Hepatocyte (in vitro differentiated cells): ENCODE measurements at regions not wholly inside any gene's neighbourhood (a gene's known extent, or its start where the extent isn't known, plus 50 kb on each side); places are given as distances from the start of the nearest gene placed in this dataset.

ENCODE experiments used
- EZH2phosphoT487 ChIP-seq: fragments of 200-600 bp; sonication (generic); IDR thresholded peaks from one replicate; pipeline ENCODE4 v1.6.1; 2018; ENCODE audit warnings: antibody characterized with exemption, mild to moderate bottlenecking, low read depth, moderate library complexity; ENCODE audit not compliant: unreplicated experiment, severe bottlenecking
- TF ChIP-seq, protein P1 (sequence below): fragments of 200-600 bp; sonication (generic); IDR thresholded peaks from 2 replicates; pipeline ENCODE4 v1.5.1; 2016; ENCODE audit warnings: antibody characterized with exemption, mild to moderate bottlenecking; ENCODE audit not compliant: poor library complexity

DNA sequence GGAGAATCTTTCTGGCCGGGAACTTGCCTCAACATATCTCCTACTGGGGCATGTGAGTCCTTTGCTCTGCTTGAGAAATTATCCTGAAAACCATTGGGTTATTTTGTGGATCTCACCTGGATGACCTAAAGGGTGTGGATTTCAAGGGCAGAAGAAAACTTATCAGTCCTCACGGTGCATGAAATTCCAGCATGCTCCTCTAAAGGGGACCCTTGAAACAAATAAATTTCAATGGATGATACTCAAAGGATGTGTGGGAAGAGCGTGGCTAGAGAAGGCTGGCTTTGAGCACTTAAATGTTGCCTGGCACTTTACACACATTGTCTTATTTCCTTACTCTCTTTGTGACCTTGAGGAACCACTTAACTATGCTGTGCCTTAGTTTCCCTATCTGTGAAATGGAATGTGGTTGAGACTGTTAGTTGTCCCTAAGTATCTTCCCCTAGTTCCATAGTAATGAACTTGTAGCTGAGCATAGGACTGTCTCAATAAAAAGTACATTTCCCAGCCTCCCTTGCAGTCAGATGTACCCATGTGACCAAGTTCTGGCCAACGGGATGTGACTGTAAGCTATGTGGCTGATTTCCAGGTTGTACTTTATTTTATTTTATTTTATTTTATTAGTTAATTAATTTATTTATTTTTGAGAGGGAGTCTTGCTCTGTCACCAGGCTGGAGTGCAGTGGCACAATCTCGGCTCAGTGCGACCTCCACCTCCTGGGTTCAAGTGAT, 81.9 kb upstream of the PTPN1 start:
- TF ChIP-seq, protein P1, sequence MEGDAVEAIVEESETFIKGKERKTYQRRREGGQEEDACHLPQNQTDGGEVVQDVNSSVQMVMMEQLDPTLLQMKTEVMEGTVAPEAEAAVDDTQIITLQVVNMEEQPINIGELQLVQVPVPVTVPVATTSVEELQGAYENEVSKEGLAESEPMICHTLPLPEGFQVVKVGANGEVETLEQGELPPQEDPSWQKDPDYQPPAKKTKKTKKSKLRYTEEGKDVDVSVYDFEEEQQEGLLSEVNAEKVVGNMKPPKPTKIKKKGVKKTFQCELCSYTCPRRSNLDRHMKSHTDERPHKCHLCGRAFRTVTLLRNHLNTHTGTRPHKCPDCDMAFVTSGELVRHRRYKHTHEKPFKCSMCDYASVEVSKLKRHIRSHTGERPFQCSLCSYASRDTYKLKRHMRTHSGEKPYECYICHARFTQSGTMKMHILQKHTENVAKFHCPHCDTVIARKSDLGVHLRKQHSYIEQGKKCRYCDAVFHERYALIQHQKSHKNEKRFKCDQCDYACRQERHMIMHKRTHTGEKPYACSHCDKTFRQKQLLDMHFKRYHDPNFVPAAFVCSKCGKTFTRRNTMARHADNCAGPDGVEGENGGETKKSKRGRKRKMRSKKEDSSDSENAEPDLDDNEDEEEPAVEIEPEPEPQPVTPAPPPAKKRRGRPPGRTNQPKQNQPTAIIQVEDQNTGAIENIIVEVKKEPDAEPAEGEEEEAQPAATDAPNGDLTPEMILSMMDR: no peak
- TF ChIP-seq EZH2phosphoT487: no peak
